ENCODE measurements at regions not wholly inside any gene's neighbourhood (a gene's known extent, or its start where the extent isn't known, plus 50 kb on each side); places are given as distances from the start of the nearest gene placed in this dataset.

GRCh38 chr4:26020881-26021280 is 106.9 kb downstream of the SMIM20 start:
- no peak for DNase-seq

DNA sequence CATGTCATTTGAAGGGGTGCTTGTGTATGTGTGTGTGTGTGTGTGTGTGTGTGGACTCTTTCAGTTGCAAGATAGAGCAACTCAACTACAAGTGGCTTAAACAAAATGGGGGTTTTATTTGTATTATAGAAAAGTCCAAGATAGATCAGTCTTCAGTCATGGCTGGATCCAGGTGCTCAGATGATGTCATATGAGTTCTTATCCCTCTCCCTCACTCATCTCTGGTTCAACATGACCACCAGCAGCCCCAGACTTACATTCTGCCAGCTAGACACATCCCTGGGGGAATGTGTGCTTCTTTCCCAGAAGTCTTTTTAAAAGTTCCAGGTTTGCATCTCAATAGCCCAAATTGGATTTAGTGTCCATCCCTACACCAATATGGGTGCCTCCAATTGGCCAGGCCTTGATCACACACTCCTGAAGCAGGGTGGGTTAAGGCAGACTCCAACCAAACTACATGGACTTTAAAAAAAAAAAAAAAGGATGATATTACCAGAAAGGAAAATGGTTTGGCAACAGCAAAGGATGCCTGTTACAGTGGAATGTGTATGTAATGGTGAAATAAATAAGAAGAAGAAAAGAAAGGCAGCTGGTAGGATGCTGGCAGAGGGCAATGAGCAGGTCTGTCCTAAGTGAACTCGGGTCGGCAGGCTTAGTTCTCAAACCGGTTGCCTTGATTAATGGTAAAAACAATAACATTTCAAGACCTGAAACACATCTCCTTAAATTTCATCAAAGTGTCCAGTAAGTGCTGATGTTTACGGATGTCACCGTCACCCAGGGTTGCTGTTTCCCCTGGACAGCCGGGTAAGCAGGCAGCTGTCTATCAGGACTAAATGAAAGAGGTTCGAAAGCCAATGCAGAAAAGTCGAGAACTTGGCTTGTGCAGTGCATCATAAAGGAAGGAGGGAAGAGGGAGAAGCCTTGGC is 107.7 kb downstream of the SMIM20 start:
- no peak for DNase-seq

DNA sequence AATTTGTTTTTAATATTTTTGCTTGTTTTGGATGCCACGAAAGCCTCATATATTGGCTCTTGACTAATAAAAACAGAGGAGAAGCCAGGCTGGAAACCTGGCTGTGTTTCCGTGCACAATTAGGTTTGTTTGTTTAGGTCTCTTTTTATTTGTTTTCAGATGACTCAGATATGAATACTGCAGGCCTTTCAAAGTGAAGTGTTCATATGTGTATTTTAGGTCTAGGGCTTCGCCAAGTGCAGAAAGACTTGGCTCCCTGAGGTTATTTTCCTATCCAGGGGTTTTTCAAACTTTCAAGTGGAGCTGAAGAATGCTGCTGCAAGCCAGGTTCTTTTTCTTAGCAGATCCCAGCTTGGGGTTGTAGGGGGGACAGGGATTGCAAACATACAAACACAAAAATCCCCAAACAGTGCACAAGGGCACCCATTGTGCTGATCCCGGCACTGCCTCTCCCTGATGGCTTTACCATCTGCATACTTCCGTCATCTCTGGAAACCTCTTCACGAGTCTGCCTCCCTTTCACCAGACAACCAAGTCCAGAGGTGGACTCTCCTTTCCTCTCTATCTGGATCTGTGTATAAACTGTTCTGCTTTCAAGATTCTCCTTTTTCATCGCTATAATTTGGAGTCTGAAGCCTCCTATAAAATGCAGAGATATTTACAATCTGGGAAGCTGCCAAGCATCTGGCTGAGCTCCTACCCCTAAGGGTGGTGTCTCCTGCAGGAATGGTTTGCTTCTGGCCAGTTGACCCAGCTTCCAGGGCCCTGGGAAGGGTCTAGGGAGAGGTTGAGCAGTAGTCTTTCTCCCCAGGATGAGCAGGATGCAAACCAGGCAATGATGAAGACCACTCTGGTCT is 108.6 kb downstream of the SMIM20 start:
- DNase-seq: no peak

GRCh38 chr4:26023203-26023972 is 109.4 kb downstream of the SMIM20 start:
- no peak for DNase-seq

- DNase-seq: no peak
Observed at GRCh38 chr4:26024079-26024478, 110.1 kb downstream of the SMIM20 start.

DNA sequence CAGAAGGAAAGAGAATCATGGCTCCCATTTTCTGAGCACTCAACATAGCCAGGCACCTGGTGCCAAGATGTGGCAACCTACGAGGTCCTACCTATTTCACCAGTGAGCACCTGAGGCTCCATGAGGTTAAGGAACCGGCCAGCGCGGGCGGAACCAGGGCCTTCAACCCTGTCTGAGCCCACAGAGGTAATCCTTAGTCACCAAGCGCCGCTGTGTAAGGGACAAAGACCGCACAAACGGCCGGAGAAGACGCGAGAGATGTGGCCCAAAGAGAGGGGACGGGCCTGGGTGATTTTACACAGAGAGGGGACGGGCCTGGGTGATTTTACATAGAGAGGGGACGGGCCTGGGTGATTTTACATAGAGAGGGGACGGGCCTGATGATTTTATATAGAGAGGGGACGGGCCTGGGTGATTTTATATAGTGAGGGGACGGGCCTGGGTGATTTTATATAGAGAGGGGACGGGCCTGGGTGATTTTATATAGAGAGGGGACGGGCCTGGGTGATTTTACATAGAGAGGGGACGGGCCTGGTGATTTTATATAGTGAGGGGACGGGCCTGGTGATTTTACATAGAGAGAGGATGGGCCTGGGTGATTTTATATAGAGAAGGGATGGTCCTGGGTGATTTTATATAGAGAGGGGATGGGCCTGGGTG is 114.2 kb downstream of the SMIM20 start:
- no peak for DNase-seq

GRCh38 chr4:26028793-26029567 is 115.0 kb downstream of the SMIM20 start:
- peak; percentile 80 for DNase-seq

DNA sequence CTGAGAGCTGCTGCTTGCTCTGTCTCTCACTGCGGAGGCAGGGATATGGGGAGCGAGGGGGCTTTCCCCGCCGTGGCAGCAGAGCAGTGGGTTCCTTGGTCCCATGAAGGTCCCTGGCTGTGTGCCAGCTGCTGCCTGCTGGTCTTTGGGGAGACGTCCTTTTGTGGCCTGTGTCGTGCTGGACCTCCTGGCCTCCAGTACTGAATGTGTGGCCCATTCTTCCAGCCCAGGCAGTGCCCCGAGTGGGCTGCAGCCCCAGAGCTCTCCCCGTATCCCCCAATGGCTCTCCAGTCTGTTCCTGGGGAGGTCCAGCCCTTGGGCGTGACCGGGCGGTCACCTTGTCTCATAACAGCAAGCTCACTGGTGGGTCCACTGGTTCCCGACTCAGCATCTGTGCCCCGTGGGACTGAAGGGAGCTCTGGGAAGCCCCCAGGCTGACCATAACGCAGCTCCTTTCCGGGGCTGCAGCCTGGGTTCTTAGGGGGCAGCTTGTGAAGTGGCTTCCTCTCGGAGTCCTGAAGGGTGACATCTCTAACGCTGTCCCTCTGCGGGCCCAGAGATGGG is 115.6 kb downstream of the SMIM20 start:
- DNase-seq: no peak

DNA sequence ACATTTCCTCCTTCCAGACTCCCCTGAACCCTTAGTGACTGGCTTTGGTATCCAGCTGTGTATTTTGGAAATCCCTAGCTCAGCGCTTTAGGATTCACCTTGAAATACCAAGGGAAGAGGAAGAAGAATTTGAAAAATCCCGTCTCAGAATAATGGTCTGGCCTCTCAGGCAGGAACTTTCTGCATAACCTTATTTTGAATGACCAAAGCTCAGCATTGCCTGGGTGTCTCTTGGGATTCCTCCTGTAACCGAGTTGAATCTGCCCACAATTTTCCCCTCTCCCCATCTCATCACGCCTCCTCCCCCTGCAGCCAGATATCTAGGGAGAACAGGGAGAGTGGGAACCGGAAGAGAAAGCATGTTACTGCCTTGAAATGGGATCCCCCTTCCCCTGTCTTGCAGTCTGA is 116.2 kb downstream of the SMIM20 start:
- DNase-seq: no peak

DNA sequence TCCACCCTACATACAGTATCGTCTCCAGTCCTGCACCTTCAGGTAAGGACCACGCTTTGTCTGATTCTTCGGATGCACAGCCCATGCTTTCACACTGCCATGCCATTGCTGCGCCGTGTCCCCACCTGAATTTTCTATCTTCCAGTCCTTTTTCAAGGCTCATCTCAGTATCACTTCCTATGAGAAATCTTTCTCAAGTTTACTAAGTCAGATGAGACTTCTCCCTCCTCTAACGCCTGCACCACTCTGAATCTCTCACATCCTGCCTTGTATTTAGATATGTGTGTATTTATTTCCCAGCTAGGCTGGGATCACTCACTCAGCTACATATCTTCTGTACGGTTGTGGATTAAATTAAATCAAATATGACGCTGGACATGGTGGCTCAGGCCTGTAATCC is 116.8 kb downstream of the SMIM20 start:
- no peak for DNase-seq

DNA sequence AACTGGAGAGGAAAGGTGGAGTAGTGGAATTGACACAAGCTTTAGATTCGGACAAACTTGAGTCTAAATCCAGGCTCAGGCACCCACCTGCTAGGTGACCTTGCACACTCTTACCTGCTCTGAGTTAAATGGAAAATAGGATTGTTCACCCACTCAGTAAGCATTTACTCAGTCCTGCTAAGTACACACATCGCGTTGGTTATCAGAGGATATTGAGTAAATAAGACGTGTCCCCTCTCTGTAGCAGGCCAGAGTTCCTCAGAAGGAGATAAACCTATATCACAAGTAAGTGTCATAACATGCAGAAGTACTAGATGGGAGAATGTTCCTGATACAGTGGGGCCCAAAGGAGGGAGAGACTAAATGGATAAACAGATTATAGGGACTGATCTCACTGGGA is 117.7 kb downstream of the SMIM20 start:
- DNase-seq: no peak

GRCh38 chr4:26032142-26032541 is 118.1 kb downstream of the SMIM20 start:
- DNase-seq: no peak

DNA sequence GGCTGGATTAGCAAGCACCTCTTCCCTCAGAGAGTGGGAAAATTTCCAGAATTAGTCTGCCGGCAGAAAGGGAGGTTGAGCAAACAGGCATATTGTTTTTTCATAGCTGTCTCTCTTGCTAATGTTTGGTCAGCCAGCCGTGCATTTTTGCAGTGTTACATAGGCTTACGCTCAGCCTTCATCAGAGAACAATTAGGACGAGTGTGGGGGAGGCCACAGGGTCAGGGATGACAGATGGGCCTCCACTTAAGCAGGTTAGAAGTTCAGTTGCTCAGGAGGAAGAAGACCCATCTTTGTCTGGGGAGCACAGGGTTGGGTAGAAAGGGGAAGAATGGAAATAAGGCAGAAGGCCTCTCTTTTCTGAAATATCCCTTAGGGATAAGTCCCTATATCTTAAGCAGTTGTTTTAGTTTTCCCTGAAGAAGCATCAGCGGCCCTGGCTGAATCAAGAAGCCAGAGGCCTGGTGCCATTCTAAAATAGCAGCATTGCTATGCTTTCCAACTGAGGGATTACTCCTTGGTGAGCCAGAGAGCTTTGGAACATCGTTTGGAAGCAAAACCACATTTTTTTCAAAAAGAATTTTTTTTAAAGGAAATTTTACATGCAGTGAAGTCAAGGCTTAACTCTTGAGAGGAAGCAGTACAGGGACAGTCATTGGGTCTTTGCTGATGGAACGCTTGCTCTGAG is 118.8 kb downstream of the SMIM20 start:
- no peak for DNase-seq

GRCh38 chr4:26033389-26033788 is 119.4 kb downstream of the SMIM20 start:
- DNase-seq: no peak

DNA sequence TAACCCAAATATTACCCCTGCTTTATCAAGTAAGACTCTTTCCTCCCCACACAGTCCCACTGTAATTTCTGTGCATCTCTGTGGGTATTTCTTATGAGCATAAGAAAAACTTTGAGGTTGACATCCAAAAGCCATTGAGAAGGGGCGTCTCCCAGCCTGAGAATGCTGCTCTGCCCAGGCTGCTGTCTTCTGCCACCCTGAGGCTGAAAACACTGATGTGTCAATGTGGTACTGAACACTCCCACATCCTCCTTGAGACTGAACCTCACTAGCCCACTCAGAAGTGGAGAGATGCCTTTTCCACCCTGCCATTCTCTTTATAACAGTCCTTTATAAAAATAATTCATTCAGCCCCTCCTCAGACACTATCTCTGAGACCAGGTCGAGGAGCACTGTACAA is 120.8 kb downstream of the SMIM20 start:
- no peak for DNase-seq

GRCh38 chr4:26035921-26036320 is 121.9 kb downstream of the SMIM20 start:
- DNase-seq: no peak

DNA sequence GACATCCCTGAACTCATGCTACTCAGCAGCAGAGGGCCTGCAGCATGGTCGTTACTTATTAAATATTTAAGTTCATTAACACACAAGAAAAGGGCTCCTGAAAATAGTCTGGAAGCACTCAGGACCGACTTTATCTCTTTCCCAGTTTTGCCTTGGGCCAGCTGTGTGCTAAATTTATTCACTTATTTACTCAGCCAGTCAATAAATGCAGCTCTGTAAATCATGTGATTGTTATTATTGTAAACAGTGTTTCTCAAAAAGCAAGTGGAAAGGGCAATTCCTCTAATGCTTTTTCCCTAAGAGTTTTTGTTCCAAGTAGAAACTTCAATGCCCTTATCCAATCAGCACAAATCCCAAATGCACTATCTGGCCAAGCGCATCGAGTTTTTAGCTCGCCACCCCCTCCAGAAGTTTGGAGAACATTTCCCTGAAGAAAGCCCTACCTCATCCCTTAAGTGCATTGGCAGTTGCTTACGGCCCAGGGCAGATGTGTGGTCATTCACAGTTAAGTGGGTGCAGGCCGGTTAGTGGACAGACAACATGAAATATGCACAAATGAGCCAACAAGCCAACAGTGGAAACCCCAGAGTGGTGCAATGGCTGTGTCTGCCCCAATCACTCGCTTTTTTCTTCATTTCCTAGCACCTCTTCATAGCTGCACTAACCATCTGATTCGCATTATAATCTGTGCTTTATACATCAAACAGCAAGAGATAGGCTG is 125.8 kb downstream of the SMIM20 start:
- DNase-seq: peak; percentile 21

DNA sequence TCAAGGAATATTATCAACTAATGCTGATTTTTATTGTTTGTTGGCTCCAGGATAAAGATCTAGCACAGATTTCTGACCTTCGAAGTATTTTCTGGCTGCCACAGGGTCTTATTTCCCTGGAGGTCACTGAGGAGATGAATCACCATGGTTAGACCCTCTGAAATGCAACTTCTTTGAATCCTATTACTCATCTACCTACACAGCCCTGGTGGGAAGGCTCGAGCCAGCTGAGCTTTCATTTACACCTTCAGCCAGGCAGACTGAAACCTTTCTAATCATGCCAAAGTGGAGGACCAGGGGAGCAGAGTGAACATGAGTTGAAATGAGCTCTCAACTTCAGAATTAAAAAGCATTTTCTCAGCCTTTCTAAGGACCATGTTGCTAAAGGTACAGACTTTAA is 130.5 kb downstream of the SMIM20 start:
- DNase-seq: no peak

DNA sequence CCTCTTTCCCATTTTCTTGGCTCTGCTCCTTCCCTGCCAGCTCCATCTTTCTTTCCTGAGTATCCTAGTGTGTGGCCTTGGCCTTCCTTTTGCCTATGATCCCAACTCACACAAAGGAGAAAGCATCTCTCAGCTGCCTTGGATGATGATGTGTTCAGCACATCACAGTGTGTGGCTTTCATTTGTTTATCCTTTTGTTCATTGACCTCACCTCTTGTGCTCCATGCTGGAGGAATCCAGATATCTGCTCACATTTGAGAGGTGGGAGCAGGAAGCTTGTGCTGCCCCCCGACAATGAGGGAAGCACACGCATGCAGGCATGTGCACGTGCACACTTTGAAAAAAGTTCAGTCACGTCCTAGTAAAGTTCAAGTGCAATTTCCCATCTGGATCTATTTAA is 131.0 kb downstream of the SMIM20 start:
- no peak for DNase-seq

- no peak for DNase-seq
Observed at GRCh38 chr4:26047795-26048194, 133.8 kb downstream of the SMIM20 start.
